GM12872 (cell line): ENCODE measurements at regions not wholly inside any gene's neighbourhood (a gene's known extent, or its start where the extent isn't known, plus 50 kb on each side); places are given as distances from the start of the nearest gene placed in this dataset.

ENCODE experiments used
- TF ChIP-seq, protein P1 (sequence below): IDR thresholded peaks from 3 replicates; pipeline ENCODE4 v1.5.1; 2011; ENCODE audit warnings: low read depth, mild to moderate bottlenecking, low read length, moderate library complexity; ENCODE audit not compliant: insufficient read depth

- TF ChIP-seq, protein P1, sequence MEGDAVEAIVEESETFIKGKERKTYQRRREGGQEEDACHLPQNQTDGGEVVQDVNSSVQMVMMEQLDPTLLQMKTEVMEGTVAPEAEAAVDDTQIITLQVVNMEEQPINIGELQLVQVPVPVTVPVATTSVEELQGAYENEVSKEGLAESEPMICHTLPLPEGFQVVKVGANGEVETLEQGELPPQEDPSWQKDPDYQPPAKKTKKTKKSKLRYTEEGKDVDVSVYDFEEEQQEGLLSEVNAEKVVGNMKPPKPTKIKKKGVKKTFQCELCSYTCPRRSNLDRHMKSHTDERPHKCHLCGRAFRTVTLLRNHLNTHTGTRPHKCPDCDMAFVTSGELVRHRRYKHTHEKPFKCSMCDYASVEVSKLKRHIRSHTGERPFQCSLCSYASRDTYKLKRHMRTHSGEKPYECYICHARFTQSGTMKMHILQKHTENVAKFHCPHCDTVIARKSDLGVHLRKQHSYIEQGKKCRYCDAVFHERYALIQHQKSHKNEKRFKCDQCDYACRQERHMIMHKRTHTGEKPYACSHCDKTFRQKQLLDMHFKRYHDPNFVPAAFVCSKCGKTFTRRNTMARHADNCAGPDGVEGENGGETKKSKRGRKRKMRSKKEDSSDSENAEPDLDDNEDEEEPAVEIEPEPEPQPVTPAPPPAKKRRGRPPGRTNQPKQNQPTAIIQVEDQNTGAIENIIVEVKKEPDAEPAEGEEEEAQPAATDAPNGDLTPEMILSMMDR: no peak
Measured at GRCh38 chr11:95371153-95371552, 140.2 kb upstream of the SESN3 start.

GRCh38 chr11:95367726-95368125 lies 136.7 kb upstream of the SESN3 start:
- TF ChIP-seq, protein P1: no peak

DNA sequence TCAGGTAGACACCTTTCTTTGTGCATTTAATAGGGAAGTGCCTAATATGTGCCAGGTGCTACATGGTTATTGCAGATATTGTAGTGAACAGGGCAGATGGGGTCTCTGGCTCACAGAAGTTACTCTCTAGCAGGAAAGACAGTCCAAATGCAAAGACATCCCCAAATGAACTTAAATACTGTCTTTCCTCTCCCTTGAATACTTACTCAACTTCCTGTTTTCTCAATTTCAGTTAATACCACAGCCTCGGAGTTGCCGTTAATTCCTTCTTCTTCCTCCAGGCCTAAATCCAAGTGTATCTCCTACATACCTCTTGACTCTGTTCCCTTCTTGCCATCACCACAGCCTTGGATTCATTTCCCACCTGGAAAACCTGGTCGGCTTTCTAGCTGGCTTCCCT lies 134.3 kb upstream of the SESN3 start:
- TF ChIP-seq, protein P1: no peak

DNA sequence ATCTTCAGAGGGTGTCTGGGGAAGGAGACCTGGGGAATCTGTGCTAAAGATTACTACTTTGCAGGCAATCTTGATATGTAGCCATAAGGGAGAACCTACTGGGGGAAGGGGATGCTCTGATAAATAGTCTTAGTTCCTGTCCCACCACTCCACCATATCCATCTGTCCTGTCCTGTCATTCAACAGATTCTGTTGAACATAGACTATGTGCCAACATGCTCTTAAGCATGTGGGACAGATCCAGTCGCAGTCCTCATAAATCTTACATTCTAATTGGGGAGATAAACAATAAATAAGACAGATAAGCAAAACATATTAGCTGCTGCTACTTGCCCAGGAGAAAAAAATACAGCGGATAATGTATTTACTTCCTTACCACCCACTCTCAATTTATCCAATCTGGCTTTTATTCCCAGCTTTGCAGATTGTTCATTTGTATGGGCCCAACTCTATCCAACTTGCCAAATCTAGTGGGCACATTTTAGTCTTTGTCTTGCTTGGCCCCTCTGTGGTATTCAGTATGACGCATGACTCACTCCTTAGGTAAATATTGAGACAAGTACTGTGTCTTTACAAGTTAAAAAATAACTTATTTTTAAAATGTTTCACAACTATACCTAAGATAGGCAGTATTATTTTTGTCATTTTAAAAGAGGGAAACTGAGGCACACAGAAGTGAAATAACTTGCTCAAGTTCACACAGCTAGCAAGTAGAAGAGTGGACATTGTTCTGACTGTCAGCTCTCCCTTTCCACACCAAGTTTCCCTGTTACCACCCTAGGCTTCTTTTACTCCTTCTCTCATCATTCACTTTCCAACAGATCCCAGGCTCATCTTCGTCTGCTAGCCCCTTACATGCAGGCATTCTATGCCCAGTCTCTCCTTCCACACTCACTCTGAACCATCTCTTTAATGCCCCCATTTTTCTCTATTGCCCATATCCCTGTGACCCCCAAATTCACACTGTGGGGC lies 133.6 kb upstream of the SESN3 start:
- TF ChIP-seq, protein P1: no peak

GRCh38 chr11:95363708-95364107 lies 132.7 kb upstream of the SESN3 start:
- TF ChIP-seq, protein P1: no peak

GRCh38 chr11:95363164-95363563 lies 132.2 kb upstream of the SESN3 start:
- TF ChIP-seq, protein P1: no peak

DNA sequence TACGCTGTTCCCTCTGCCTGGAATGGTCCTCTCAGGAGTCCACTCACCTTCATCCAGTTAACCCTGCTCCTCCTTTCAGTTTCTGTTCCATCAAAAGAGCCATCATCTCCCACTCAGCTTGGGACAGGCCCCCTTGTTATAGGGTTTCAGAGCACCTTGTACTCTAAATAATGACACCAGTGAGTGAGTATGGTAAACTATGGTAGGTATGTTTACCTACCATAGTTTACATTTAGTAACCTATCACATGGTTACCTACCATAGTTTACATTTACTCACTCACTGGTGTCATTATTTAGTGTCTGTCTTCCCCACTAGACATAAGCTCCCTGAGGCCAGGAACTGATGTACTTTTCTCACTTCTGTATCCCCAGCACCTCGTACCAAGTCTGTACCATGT lies 130.2 kb upstream of the SESN3 start:
- TF ChIP-seq, protein P1: no peak
